H1 (cell line): ENCODE measurements at regions not wholly inside any gene's neighbourhood (a gene's known extent, or its start where the extent isn't known, plus 50 kb on each side); places are given as distances from the start of the nearest gene placed in this dataset.

Experiments used
- CTCF ChIA-PET: fragments of 300-600 bp; sonication (Branson Sonifier 250); formaldehyde crosslinking; loops from one replicate; lab custom pipeline; 2021; ENCODE audit not compliant: partially characterized antibody; lab: Charles Lee
- POLR2A ChIA-PET: fragments of 300-600 bp; sonication (Branson Sonifier 250); formaldehyde crosslinking; loops from one replicate; lab custom pipeline; 2021; ENCODE audit warnings: inconsistent platforms; ENCODE audit not compliant: partially characterized antibody; lab: Charles Lee
- DNase-seq, 2 experiments: peaks; one replicate each; pipeline versions ENCODE4 v3.0.0 to v3.0.0-alpha.2; 2010 to 2022; ENCODE audit warnings: low spot score in 2 of 2, low read depth in 1 of 2, mixed read lengths in 1 of 2
- FAIRE-seq: peaks from 2 replicates; lab custom pipeline; 2011; peaks lifted over from hg19 to GRCh38; lab: Jason Lieb, UNC
- H2AFZ ChIP-seq: 2 replicates; pipeline ENCODE4 v1.8.1; 2012; ENCODE audit warnings: low read length, inconsistent platforms
- H2AK5ac ChIP-seq: 2 replicates; pipeline ENCODE4 v1.6.1; 2013; ENCODE audit warnings: low read depth, low read length
- H2BK120ac ChIP-seq: replicated peaks from 2 replicates; pipeline ENCODE3; 2013; ENCODE audit warnings: low read depth, low read length, inconsistent platforms
- H2BK12ac ChIP-seq: 2 replicates; pipeline ENCODE4 v1.6.1; 2013; ENCODE audit warnings: low read depth, low read length
- H2BK15ac ChIP-seq: 2 replicates; pipeline ENCODE4 v1.6.1; 2013; ENCODE audit warnings: low read length
- H2BK20ac ChIP-seq: 2 replicates; pipeline ENCODE4 v1.6.1; 2013; ENCODE audit warnings: low read length
- H2BK5ac ChIP-seq: 2 replicates; pipeline ENCODE4 v1.6.1; 2013; ENCODE audit warnings: low read depth, low read length
- H3K14ac ChIP-seq: 2 replicates; pipeline ENCODE4 v1.6.1; 2013; ENCODE audit warnings: inconsistent platforms; ENCODE audit not compliant: insufficient read length
- H3K18ac ChIP-seq: 2 replicates; pipeline ENCODE4 v1.6.1; 2013; ENCODE audit warnings: low read length; ENCODE audit errors: extremely low read depth
- H3K23ac ChIP-seq: 2 replicates; pipeline ENCODE4 v1.6.1; 2013; ENCODE audit warnings: inconsistent platforms; ENCODE audit not compliant: insufficient read length
- H3K23me2 ChIP-seq: 2 replicates; pipeline ENCODE4 v1.6.1; 2013; ENCODE audit warnings: low read depth, low read length
- H3K27ac ChIP-seq: 2 replicates; pipeline ENCODE4 v1.6.1; 2011; ENCODE audit warnings: low read depth, low read length, inconsistent platforms
- H3K27me3 ChIP-seq, 4 experiments: replicated peaks in 1 of 4; 1 replicate in 1 of 4; 2 replicates in 3 of 4; pipeline versions ENCODE4 v1.6.1 to v1.8.1; 2011 to 2013; ENCODE audit warnings: low read length in 3 of 4, mild to moderate bottlenecking in 3 of 4, inconsistent platforms in 2 of 4, mixed read lengths in 2 of 4, moderate library complexity in 1 of 4; ENCODE audit not compliant: control insufficient read depth in 3 of 4, insufficient read depth in 3 of 4; ENCODE audit errors: extremely low read depth in 1 of 4
- H3K36me3 ChIP-seq, 4 experiments: 2 replicates each; pipeline versions ENCODE4 v1.6.1 to v1.8.1; 2011 to 2013; ENCODE audit warnings: mild to moderate bottlenecking in 4 of 4, low read length in 3 of 4, moderate library complexity in 2 of 4, control low read depth in 1 of 4, inconsistent platforms in 1 of 4; ENCODE audit not compliant: insufficient read depth in 4 of 4, control insufficient read depth in 2 of 4
- H3K4ac ChIP-seq: replicated peaks from 2 replicates; pipeline ENCODE3; 2013; ENCODE audit warnings: low read length, low read depth, mixed read lengths, inconsistent platforms; ENCODE audit not compliant: insufficient read length
- H3K4me1 ChIP-seq, 4 experiments: replicated peaks in 1 of 4; 1 replicate in 1 of 4; 2 replicates in 3 of 4; pipeline versions ENCODE4 v1.6.1 to v1.8.1; 2011 to 2013; ENCODE audit warnings: low read length in 3 of 4, inconsistent platforms in 2 of 4, mixed read lengths in 1 of 4; ENCODE audit not compliant: insufficient read depth in 4 of 4, control insufficient read depth in 3 of 4
- H3K4me2 ChIP-seq, 2 experiments: 2 replicates each; pipeline versions ENCODE4 v1.6.1 to v1.8.1; 2011 to 2013; ENCODE audit warnings: low read depth in 2 of 2, low read length in 2 of 2, control low read depth in 1 of 2, inconsistent platforms in 1 of 2, mild to moderate bottlenecking in 1 of 2; ENCODE audit not compliant: insufficient read depth in 1 of 2
- H3K4me3 ChIP-seq, 4 experiments: fragments of 200-600, 300-600 bp in 1 of 4; sonication (generic), shearing (Covaris generic), sonication (Bioruptor Twin) in 1 of 4; 2 replicates each; pipeline versions ENCODE4 v1.5.1 to v1.8.1; 2011 to 2016; ENCODE audit warnings: low read length in 4 of 4, low read depth in 3 of 4, control low read depth in 2 of 4, inconsistent platforms in 2 of 4, mild to moderate bottlenecking in 2 of 4, mixed read lengths in 1 of 4, moderate library complexity in 1 of 4; ENCODE audit not compliant: insufficient read depth in 2 of 4; ENCODE audit errors: extremely low read depth in 1 of 4
- H3K56ac ChIP-seq: replicated peaks from 2 replicates; pipeline ENCODE3; 2013; ENCODE audit warnings: low read depth, mild to moderate bottlenecking, mixed read lengths, low read length, inconsistent platforms; ENCODE audit not compliant: insufficient read length
- H3K79me1 ChIP-seq: 2 replicates; pipeline ENCODE4 v1.6.1; 2013; ENCODE audit warnings: low read depth, low read length, control low read depth
- H3K79me2 ChIP-seq, 2 experiments: 2 replicates each; pipeline versions ENCODE4 v1.6.1 to v1.8.1; 2012 to 2013; ENCODE audit warnings: low read length in 2 of 2, mild to moderate bottlenecking in 2 of 2, inconsistent platforms in 1 of 2; ENCODE audit not compliant: insufficient read depth in 2 of 2, control insufficient read depth in 1 of 2
- H3K9ac ChIP-seq, 4 experiments: replicated peaks in 1 of 4; 1 replicate in 1 of 4; 2 replicates in 3 of 4; pipeline versions ENCODE4 v1.6.1 to v1.8.1; 2011 to 2013; ENCODE audit warnings: low read depth in 3 of 4, low read length in 3 of 4, control low read depth in 2 of 4, mild to moderate bottlenecking in 2 of 4, moderate library complexity in 2 of 4, inconsistent platforms in 1 of 4; ENCODE audit errors: extremely low read depth in 1 of 4
- H3K9me3 ChIP-seq, 2 experiments: 2 replicates each; pipeline versions ENCODE4 v1.6.1 to v1.8.1; 2012 to 2013; ENCODE audit warnings: mild to moderate bottlenecking in 2 of 2, moderate library complexity in 2 of 2, control low read depth in 1 of 2, inconsistent platforms in 1 of 2, low read depth in 1 of 2, low read length in 1 of 2, mixed read lengths in 1 of 2; ENCODE audit not compliant: insufficient read depth in 2 of 2
- H4K20me1 ChIP-seq, 2 experiments: replicated peaks in 1 of 2; 2 replicates each; pipeline versions ENCODE3 to v1.8.1; 2011 to 2013; ENCODE audit warnings: inconsistent platforms in 2 of 2, low read length in 2 of 2, mild to moderate bottlenecking in 1 of 2; ENCODE audit not compliant: insufficient read depth in 2 of 2, control insufficient read depth in 1 of 2
- H4K5ac ChIP-seq: 2 replicates; pipeline ENCODE4 v1.6.1; 2013; ENCODE audit warnings: low read length, low read depth, mixed read lengths, inconsistent platforms; ENCODE audit not compliant: insufficient read length
- H4K8ac ChIP-seq: 2 replicates; pipeline ENCODE4 v1.8.0; 2013; ENCODE audit warnings: mild to moderate bottlenecking, moderate library complexity, low read length, inconsistent platforms; ENCODE audit not compliant: insufficient read depth; ENCODE audit errors: extremely low read depth
- H4K91ac ChIP-seq: replicated peaks from 2 replicates; pipeline ENCODE3; 2013; ENCODE audit warnings: low read length, mixed read lengths, inconsistent platforms; ENCODE audit not compliant: insufficient read length
- FOSL1 ChIP-seq: IDR thresholded peaks from 2 replicates; pipeline ENCODE4 v1.6.1; 2011; ENCODE audit warnings: mild to moderate bottlenecking, low read depth, low read length, moderate library complexity; ENCODE audit not compliant: insufficient read depth
- MAFK ChIP-seq: IDR thresholded peaks from 2 replicates; pipeline ENCODE4 v1.6.1; 2012; ENCODE audit warnings: low read depth, mild to moderate bottlenecking, improper control_type of control experiment, low read length
- WGBS, 2 experiments: shearing (Covaris generic) in 1 of 2; methylation state at CpG; one replicate each; pipeline versions ENCODE4 v1.1.6 to v1.1.7; 2013 to 2015; ENCODE audit warnings: low lambda C conversion rate in 2 of 2, mixed read lengths in 2 of 2, inconsistent platforms in 1 of 2, low coverage in 1 of 2, missing lambda C conversion rate in 1 of 2; ENCODE audit not compliant: insufficient replicate concordance in 2 of 2, insufficient coverage in 1 of 2, insufficient read length in 1 of 2; ENCODE audit errors: extremely low coverage in 1 of 2, missing lambda C conversion rate in 1 of 2; 5-methylcytosine and 5-hydroxymethylcytosine counted together

DNA sequence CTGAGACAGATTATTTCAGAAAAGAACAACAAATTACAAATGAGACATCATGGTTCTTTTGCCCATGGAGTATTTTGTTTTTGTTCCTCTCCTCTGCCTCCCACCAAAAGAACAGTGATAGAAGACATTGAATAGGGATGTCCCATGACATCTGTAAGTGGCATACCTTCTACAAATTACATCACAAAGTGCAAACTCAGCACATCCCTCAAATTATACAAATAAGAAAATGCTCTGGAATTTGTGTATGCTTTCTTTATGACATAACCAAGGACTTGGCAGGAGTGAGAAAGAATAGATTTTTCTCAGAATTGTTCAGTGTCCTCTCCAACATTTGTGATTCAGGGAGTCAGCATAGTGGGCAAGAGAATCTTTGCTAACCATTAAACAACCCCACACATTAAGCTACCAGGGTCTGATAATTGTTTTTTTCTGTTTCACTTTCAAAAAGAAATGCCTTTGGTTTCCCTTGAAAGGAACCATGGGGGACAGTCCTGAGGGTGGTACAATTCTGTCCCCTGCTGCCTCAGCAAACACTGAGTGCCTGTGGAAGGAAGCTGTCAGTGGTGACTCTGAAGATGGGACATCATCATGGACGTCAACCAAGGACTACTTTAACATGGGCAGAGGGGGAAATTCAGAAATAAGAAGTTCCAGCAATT lies 430.3 kb downstream of the AASDHPPT start:
- H3K4ac ChIP-seq: no peak overlapping the region
- peak; percentile 24; the same call in 1 of the 2 replicates for TF ChIP-seq MAFK
- TF ChIP-seq FOSL1: no peak
- WGBS, 2 experiments: 84% methylated on average over 1 of the region's 1 CpG; no CpG with 5 or more reads in 1 of the 2 experiments

More for the DNA sequence above, 430.3 kb downstream of the AASDHPPT start:
- no peak overlapping the region for H3K9ac ChIP-seq
- no peak overlapping the region for H4K91ac ChIP-seq
- no peak overlapping the region for H2BK15ac ChIP-seq
- H2BK5ac ChIP-seq: no peak overlapping the region
- H3K23me2 ChIP-seq: no peaks in the 10 kb centered on the region
- CTCF ChIA-PET: interaction anchor here (1.4 kb wide), 1 partner anchor 24 kb away, joined by 4 read pairs; no protein-coding TSS in a partner anchor
- no peak overlapping the region for H3K4me2 ChIP-seq
- no peak for DNase-seq
- no peaks in the 10 kb centered on the region for H3K36me3 ChIP-seq
- no peak overlapping the region for H4K8ac ChIP-seq
- POLR2A ChIA-PET: no interaction called here
- peaks cover 0 to 1% of the 10 kb centered on the region in 2 experiments for H4K20me1 ChIP-seq
- no peak overlapping the region for H2BK20ac ChIP-seq
- H3K27me3 ChIP-seq: no peaks in the 10 kb centered on the region
- H2AK5ac ChIP-seq: no peak overlapping the region
- no peak overlapping the region for H3K4me3 ChIP-seq
- no peak for FAIRE-seq
- H3K23ac ChIP-seq: no peak overlapping the region
- no peak overlapping the region for H2AFZ ChIP-seq
- no peak overlapping the region for H2BK120ac ChIP-seq
- H3K79me1 ChIP-seq: no peaks in the 10 kb centered on the region
- no peak overlapping the region for H3K27ac ChIP-seq
- no peak overlapping the region for H4K5ac ChIP-seq
- H3K56ac ChIP-seq: no peak overlapping the region
- H3K4me1 ChIP-seq: no peaks in the 10 kb centered on the region
- H3K9me3 ChIP-seq: no peaks in the 10 kb centered on the region
- no peak overlapping the region for H2BK12ac ChIP-seq
- H3K18ac ChIP-seq: no peak overlapping the region
- H3K14ac ChIP-seq: no peak overlapping the region
- no peaks in the 10 kb centered on the region for H3K79me2 ChIP-seq
